ENCODE measurements at regions not wholly inside any gene's neighbourhood (a gene's known extent, or its start where the extent isn't known, plus 50 kb on each side); places are given as distances from the start of the nearest gene placed in this dataset.
"Not testable (repeated sequence)": the region's sequence is repeated elsewhere in the genome, so short reads cannot be mapped to it uniquely, and the experiment has no call there.

DNA sequence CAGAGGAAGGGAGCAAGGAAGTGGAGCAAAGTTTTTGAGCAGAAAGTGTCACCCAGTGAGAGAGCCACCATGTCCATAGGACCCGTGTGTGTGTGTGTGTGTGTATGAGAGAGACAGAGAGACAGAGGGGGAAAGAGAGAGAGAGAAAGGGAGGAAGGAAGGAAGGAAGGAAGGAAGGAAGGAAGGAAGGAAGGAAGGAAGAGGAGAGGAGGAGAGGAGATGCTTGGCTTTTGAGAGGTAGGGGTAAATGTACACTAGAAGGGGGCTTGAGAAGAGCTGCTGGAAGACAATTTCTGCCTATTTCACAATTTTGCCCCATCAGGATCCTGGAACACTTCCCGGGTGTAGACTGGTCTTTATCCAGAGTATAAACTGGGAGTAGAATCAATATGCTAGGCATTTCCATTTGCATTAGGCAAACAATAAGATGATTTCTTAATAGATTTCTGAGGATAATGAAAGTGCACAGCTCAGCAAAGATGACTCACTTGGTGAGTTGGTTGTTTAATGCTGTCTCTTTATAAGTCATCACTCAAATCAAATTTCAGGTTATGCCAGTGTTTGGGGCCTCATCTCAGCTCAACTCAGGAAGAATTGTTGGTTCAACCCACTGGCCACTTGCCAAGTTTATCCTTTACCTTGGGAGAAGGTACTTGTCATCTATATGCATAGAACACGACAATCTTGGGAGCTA is 70.0 kb upstream of the FAM13C start:
- 86% methylated on average over 3 of the region's 3 CpGs for WGBS, 2 donors
- Histone ChIP-seq H3K4me1 (peaks cover 0 to 6% (median 0%) of the 10 kb centered on the region in 4 donors), H3K4me3 (no peak overlapping the region), H3K36me3 (no peaks in the 10 kb centered on the region), H3K9me3 (no peaks in the 10 kb centered on the region), H3K27me3 (no peaks in the 10 kb centered on the region), H3K27ac (no peak overlapping the region)
- TF ChIP-seq POLR2A (IDR thresholded peaks at IDR 0.05) (no peak), EP300 (IDR thresholded peaks at IDR 0.05) (no peak)
- TF ChIP-seq, protein P1, sequence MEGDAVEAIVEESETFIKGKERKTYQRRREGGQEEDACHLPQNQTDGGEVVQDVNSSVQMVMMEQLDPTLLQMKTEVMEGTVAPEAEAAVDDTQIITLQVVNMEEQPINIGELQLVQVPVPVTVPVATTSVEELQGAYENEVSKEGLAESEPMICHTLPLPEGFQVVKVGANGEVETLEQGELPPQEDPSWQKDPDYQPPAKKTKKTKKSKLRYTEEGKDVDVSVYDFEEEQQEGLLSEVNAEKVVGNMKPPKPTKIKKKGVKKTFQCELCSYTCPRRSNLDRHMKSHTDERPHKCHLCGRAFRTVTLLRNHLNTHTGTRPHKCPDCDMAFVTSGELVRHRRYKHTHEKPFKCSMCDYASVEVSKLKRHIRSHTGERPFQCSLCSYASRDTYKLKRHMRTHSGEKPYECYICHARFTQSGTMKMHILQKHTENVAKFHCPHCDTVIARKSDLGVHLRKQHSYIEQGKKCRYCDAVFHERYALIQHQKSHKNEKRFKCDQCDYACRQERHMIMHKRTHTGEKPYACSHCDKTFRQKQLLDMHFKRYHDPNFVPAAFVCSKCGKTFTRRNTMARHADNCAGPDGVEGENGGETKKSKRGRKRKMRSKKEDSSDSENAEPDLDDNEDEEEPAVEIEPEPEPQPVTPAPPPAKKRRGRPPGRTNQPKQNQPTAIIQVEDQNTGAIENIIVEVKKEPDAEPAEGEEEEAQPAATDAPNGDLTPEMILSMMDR (IDR thresholded peaks at IDR 0.05): no peak
- DNase-seq (ENCODE audit: low spot score in 2 of 2): no peak

DNA sequence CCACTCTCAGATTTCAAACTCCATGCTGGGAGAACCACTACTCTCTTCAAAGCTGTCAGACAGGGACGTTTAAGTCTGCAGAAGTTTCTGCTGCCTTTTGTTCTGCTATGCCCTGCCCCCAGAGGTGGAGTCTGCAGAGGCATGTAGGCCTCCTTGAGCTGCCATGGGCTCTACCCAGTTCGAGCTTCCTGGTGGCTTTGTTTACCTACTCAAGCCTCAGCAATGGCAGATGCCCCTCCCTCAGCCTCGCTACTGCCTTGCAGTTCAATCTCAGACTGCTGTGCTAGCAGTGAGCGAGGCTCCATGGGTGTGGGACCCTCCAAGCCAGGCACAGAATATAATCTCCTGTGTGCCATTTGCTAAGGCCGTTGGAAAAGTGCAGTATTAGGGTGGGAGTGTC is 51.4 kb upstream of the FAM13C start:
- DNase-seq (ENCODE audit: low spot score in 2 of 2); H3K27me3 ChIP-seq; H3K4me3 ChIP-seq; H3K36me3 ChIP-seq; H3K4me1 ChIP-seq; H3K27ac ChIP-seq: not testable (repeated sequence)
- H3K9me3 ChIP-seq: peaks cover 0 to 26% (median 0%) of the 10 kb centered on the region in 4 donors
- WGBS, 2 donors: 57 to 71% methylated on average over 5 of the region's 5 CpGs
